OCI-LY3 (cell line): ENCODE measurements at regions not wholly inside any gene's neighbourhood (a gene's known extent, or its start where the extent isn't known, plus 50 kb on each side); places are given as distances from the start of the nearest gene placed in this dataset.

Experiments used
- H2AFZ ChIP-seq: fragments of 200-600, 300-600 bp; shearing (Covaris generic); 2 replicates; pipeline ENCODE4 v1.6.0; 2014; ENCODE audit warnings: antibody characterized with exemption, low read depth, low read length
- H3K27ac ChIP-seq: fragments of 200-600, 300-600 bp; sonication (generic); 2 replicates; pipeline ENCODE4 v1.5.1; 2014; ENCODE audit warnings: mild to moderate bottlenecking, low read length, moderate library complexity, mixed read lengths
- H3K27me3 ChIP-seq: fragments of 200-600, 300-600 bp; sonication (generic); 2 replicates; pipeline ENCODE4 v1.6.1; 2014; ENCODE audit warnings: low read depth, low read length, mixed read lengths
- H3K36me3 ChIP-seq: fragments of 200-600, 300-600 bp; sonication (generic); replicated peaks from 2 replicates; pipeline ENCODE3; 2014; ENCODE audit warnings: low read depth, low read length, mixed read lengths
- H3K4me1 ChIP-seq: fragments of 300-600, 200-600 bp; sonication (generic); 2 replicates; pipeline ENCODE4 v1.6.1; 2014; ENCODE audit warnings: low read length, mixed read lengths
- H3K4me2 ChIP-seq: fragments of 200-600, 300-600 bp; sonication (generic); 2 replicates; pipeline ENCODE4 v1.6.1; 2014; ENCODE audit warnings: low read length, mixed read lengths
- H3K4me3 ChIP-seq: fragments of 300-600, 200-600 bp; sonication (generic); 2 replicates; pipeline ENCODE4 v1.5.1; 2014; ENCODE audit warnings: antibody characterized with exemption, mild to moderate bottlenecking, low read length, moderate library complexity
- H3K79me2 ChIP-seq: fragments of 300-600, 200-600 bp; shearing (Covaris generic); 2 replicates; pipeline ENCODE4 v1.6.1; 2014; ENCODE audit warnings: mild to moderate bottlenecking, low read length, mixed read lengths
- H3K9ac ChIP-seq: fragments of 300-600, 200-600 bp; shearing (Covaris generic); 2 replicates; pipeline ENCODE4 v1.6.0; 2014; ENCODE audit warnings: mild to moderate bottlenecking, low read length, moderate library complexity
- H3K9me3 ChIP-seq: fragments of 200-600, 300-600 bp; shearing (Covaris generic); 2 replicates; pipeline ENCODE4 v1.6.1; 2014; ENCODE audit warnings: low read length, mixed read lengths; ENCODE audit not compliant: insufficient read depth
- H4K20me1 ChIP-seq: fragments of 200-600, 300-600 bp; sonication (generic); 2 replicates; pipeline ENCODE4 v1.6.1; 2016; ENCODE audit warnings: low read length, mixed read lengths; ENCODE audit not compliant: insufficient read depth
- CTCF ChIP-seq: fragments of 200-600, 300-600 bp; sonication (generic); IDR thresholded peaks from 2 replicates; pipeline ENCODE4 v1.5.1; 2014; ENCODE audit warnings: antibody characterized with exemption, low read length, low read depth
- EZH2phosphoT487 ChIP-seq: fragments of 200-600 bp; shearing (Covaris generic); IDR thresholded peaks from 2 replicates; pipeline ENCODE4 v1.6.1; 2018; ENCODE audit warnings: antibody characterized with exemption, mixed run types, low read depth

GRCh38 chr6:22117631-22118030 is 179.2 kb downstream of the PRL start:
- Histone ChIP-seq H3K4me2 (no peak overlapping the region), H3K4me3 (no peak overlapping the region), H3K79me2 (no peaks in the 10 kb centered on the region), H3K4me1 (no peaks in the 10 kb centered on the region), H3K36me3 (no peaks in the 10 kb centered on the region), H3K27ac (no peak overlapping the region), H3K9me3 (no peaks in the 10 kb centered on the region), H3K9ac (no peak overlapping the region), H3K27me3 (no peaks in the 10 kb centered on the region), H4K20me1 (no peaks in the 10 kb centered on the region), H2AFZ (no peak overlapping the region)
- no peak for TF ChIP-seq CTCF
- no peak for TF ChIP-seq EZH2phosphoT487

GRCh38 chr6:22119500-22119899 is 177.3 kb downstream of the PRL start:
- Histone ChIP-seq H3K36me3 (no peaks in the 10 kb centered on the region), H3K27ac (no peak overlapping the region), H3K4me3 (no peak overlapping the region), H3K4me1 (no peaks in the 10 kb centered on the region), H3K9ac (no peak overlapping the region), H3K79me2 (no peaks in the 10 kb centered on the region), H3K9me3 (no peaks in the 10 kb centered on the region), H3K27me3 (no peaks in the 10 kb centered on the region), H3K4me2 (no peak overlapping the region), H4K20me1 (no peaks in the 10 kb centered on the region), H2AFZ (no peak overlapping the region)
- TF ChIP-seq CTCF (no peak), EZH2phosphoT487 (no peak)

- no peak overlapping the region for H3K4me3 ChIP-seq
- H3K9ac ChIP-seq: no peak overlapping the region
- no peak overlapping the region for H3K4me2 ChIP-seq
- no peaks in the 10 kb centered on the region for H3K36me3 ChIP-seq
- H3K4me1 ChIP-seq: no peaks in the 10 kb centered on the region
- H3K79me2 ChIP-seq: no peaks in the 10 kb centered on the region
- H3K27me3 ChIP-seq: no peaks in the 10 kb centered on the region
- no peak overlapping the region for H2AFZ ChIP-seq
- no peak overlapping the region for H3K27ac ChIP-seq
- H4K20me1 ChIP-seq: no peaks in the 10 kb centered on the region
- H3K9me3 ChIP-seq: no peaks in the 10 kb centered on the region
- TF ChIP-seq CTCF (no peak), EZH2phosphoT487 (no peak)
Observed at GRCh38 chr6:22124756-22125155, 172.1 kb downstream of the PRL start.

- H3K9me3 ChIP-seq: no peaks in the 10 kb centered on the region
- H3K27me3 ChIP-seq: no peaks in the 10 kb centered on the region
- no peaks in the 10 kb centered on the region for H4K20me1 ChIP-seq
- no peaks in the 10 kb centered on the region for H3K79me2 ChIP-seq
- H3K4me3 ChIP-seq: no peak overlapping the region
- no peak overlapping the region for H3K27ac ChIP-seq
- H3K9ac ChIP-seq: no peak overlapping the region
- H3K4me1 ChIP-seq: no peaks in the 10 kb centered on the region
- TF ChIP-seq CTCF (no peak), EZH2phosphoT487 (no peak)
- H3K4me2 ChIP-seq: no peak overlapping the region
- no peak overlapping the region for H2AFZ ChIP-seq
- no peaks in the 10 kb centered on the region for H3K36me3 ChIP-seq
Observed at GRCh38 chr6:22126910-22127309, 169.9 kb downstream of the PRL start.
